ENCODE measurements at regions not wholly inside any gene's neighbourhood (a gene's known extent, or its start where the extent isn't known, plus 50 kb on each side); places are given as distances from the start of the nearest gene placed in this dataset.
"Not testable (repeated sequence)": the region's sequence is repeated elsewhere in the genome, so short reads cannot be mapped to it uniquely, and the experiment has no call there.

DNA sequence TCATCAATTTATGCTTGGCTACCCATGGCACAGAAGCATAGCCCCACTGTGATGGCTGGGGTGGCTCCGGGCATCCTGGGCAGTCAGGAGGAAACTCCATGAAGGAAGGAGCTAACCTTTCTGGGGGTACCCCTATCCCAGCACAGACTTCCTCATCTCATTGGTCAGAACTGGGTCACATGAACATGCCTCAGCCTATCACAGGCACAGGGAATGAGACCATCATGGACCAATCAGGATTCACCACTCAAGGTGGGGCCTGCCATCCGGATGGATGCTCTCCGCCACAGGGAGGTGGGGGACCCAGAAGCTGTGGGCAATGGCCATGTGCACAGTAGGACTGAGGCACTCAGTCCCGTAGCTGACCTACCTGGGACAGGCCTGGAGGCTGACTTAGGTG is 75.9 kb upstream of the SPDYE9 start:
- H3K27ac ChIP-seq; H3K4me1 ChIP-seq; H3K9me3 ChIP-seq; H3K36me3 ChIP-seq; H3K4me3 ChIP-seq; DNase-seq (ENCODE audit: low spot score in 2 of 2); H3K27me3 ChIP-seq; intact Hi-C loops (cut with DNase I; ENCODE audit: low total_unique reads): not testable (repeated sequence)

DNA sequence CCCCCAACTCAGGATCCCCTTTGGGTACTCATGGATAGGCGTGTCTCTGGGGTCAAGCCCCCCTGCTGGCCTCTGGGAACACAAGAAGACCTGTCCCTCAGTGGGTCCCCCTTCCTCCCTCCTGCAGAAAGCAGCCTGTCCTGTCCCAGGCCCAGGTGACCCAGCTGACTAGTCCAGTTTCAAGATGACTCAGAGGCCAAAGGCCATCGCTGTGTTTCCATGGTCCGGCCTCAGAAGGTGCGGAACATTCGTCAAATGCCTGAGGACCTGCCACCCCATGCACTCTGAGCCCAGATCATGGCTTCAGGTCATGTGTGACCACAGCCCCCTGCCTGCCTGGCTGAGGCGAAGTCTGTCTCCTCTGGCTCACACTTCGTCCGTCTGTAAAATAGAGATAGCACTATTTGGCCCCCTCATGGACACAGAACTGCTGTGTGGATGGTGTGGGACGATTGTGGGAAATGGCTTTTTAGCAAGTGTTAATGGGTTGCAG is 71.4 kb upstream of the SPDYE9 start:
- H3K9me3 ChIP-seq; H3K27ac ChIP-seq; H3K4me3 ChIP-seq; DNase-seq (ENCODE audit: low spot score in 2 of 2); H3K4me1 ChIP-seq; H3K36me3 ChIP-seq; intact Hi-C loops (cut with DNase I; ENCODE audit: low total_unique reads); H3K27me3 ChIP-seq: not testable (repeated sequence)

DNA sequence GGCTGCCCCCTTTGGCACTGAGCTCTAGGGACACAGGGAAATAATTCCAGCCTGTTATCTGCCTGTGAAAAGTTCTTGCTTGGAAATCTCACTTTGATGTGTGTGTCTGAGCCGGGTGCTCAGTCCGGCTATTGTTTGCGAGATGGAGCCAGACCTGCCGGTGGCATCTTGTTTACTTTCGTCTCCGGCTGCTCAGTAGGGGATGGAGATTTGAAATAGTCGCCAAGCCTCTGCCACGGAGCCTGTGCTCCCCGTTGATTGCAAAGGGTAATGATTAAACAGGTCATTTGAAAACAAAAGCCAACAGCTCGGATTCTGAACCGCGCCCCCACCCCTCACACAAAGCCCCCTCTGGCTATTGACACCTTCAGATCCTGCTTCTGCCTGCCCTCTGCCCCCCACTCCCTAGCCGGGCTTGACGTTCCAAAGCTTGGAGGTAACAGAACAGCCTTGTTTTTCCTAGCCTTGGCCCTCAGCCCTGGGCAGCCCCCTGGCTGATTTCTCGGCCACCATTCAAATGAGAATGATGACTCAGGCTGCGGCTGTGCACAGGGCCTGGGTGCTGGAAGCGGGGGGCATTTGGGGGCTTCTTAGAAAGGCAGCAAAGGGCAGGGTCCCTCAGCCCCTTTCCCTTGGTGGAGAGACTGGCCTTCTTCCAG is 70.8 kb upstream of the SPDYE9 start:
- H3K4me1 ChIP-seq; H3K36me3 ChIP-seq; intact Hi-C loops (cut with DNase I; ENCODE audit: low total_unique reads); H3K27ac ChIP-seq; H3K9me3 ChIP-seq; H3K27me3 ChIP-seq: not testable (repeated sequence)
- peak in 1 of 2 donors; percentile 22 for DNase-seq (ENCODE audit: low spot score in 2 of 2)
- H3K4me3 ChIP-seq, result peak overlapping the region in 1 of 3 donors; percentile 47

DNA sequence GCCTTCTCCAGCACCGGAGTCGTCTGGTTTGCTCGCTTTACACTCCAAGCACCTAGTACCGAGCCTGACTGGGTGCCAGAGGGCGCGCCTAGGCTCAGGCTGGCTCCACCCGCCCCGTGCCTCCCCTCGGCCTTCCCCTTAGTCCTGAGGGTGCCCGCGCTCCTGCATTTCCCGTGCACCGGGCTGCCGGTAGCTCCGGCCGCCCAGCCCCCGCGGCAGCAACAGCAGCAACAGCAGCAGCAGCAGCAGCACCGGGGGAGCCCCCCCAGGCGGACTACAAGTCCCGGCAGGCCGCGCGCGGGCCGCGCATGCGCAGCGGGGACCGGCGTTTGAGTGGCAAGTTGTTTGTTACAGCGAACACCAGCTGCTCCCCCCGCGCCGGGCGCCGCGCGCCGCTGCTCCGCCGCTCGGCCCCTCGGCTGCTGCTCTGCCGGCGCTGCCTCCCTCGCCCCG is 68.8 kb upstream of the SPDYE9 start:
- H3K27me3 ChIP-seq; intact Hi-C loops (cut with DNase I; ENCODE audit: low total_unique reads); H3K36me3 ChIP-seq; H3K4me1 ChIP-seq; H3K9me3 ChIP-seq: not testable (repeated sequence)
- peak overlapping the region; percentile 32 to 69 (median 51) for H3K4me3 ChIP-seq
- H3K27ac ChIP-seq, result peak overlapping the region in 1 of 2 donors; percentile 55
- DNase-seq (ENCODE audit: low spot score in 2 of 2), result peak; percentile 68 to 76

DNA sequence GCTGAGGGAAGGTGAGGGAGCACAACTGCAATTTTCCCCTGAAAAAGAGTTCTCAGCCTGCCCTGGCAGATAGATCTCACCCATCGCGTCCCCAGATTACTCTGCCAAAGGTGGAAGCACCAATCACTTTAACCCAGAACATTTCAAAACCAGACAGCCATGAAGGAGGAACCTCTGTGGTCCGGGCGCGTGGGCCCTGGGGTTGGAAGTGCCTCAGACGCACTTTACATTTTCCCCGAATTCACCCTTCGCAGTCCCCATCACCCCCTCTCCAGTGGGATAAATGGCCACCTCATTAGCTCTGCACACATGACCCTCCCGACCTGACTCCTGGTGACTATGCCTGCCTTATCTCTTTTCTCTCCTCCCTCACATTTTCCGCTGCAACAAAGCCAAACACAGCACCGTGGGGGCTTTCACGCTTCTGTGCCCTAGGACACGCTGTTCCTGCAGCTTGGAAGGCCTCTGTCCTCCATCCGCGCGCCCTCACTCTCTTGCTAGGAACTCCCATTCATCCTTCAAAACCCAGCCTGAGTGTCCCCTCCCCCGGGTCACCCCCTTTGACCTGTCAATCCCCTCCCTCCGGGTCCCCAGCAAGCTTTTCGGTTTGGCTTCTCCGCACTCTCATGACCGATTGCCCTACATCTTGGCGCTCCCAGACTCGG is 68.2 kb upstream of the SPDYE9 start:
- H3K4me1 ChIP-seq; DNase-seq (ENCODE audit: low spot score in 2 of 2); H3K9me3 ChIP-seq; intact Hi-C loops (cut with DNase I; ENCODE audit: low total_unique reads); H3K27ac ChIP-seq; H3K27me3 ChIP-seq; H3K36me3 ChIP-seq: not testable (repeated sequence)
- peak overlapping the region in 2 of 3 donors; percentile 51 to 69 for H3K4me3 ChIP-seq

DNA sequence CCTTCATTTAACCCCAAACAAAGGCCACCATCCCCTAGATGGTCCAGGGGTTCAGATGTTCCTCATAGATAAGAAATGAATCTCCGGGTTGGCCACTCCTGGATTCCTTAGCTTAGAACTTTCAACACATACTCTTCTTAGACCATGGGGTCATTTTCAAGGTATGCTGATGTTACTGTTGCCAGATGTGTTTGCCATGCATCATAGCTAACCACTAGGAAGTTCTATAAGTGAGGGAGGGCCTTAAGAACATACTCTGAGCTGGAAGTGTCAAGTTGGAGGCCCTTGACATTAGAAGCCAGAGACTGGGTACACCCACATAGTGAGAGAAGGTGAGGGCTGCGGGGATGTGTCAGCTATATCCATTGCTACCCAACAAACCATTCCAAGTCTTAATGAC is 62.7 kb upstream of the SPDYE9 start:
- DNase-seq (ENCODE audit: low spot score in 2 of 2); intact Hi-C loops (cut with DNase I; ENCODE audit: low total_unique reads); H3K4me1 ChIP-seq; H3K9me3 ChIP-seq; H3K36me3 ChIP-seq; H3K27ac ChIP-seq; H3K27me3 ChIP-seq; H3K4me3 ChIP-seq: not testable (repeated sequence)

DNA sequence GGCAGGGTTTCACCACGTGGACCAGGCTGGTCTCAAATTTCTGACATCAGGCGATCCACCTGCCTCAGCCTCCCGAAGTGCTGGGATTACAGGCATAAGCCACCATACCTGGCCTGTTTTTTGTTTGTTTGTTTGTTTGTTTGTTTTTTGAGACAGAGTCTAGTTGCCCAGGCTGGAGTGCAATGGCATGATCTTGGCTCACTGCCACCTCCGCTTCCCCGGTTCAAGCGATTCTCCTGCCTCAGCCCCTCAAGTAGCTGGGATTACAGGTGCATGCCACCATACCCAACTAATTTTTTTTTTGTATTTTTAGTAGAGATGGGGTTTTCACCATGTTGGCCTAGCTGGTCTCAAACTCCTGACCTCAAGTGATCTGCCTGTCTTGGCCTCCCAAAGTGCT is 61.8 kb upstream of the SPDYE9 start:
- H3K4me3 ChIP-seq; H3K9me3 ChIP-seq; H3K36me3 ChIP-seq; intact Hi-C loops (cut with DNase I; ENCODE audit: low total_unique reads); H3K27me3 ChIP-seq; H3K27ac ChIP-seq; H3K4me1 ChIP-seq: not testable (repeated sequence)
- peak in 1 of 2 donors; percentile 37 for DNase-seq (ENCODE audit: low spot score in 2 of 2)

DNA sequence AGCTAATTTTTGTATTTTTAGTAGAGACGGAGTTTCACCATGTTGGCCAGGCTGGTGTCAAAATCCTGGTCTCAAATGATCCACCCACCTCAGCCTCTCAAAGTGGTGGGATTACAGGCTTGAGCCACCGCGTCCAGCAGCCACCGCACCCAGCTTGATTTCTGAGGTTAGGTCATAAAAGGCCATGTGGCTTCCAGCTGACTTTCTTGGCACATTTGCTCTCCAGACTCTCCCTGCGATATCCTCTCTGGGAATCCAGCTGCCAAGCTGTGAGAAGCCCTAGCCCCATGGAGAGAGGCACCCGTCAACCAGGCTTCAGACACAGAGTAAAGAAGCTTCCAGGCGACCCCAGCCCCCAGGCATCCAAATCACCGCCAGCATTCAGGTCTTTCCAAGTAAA is 58.2 kb upstream of the SPDYE9 start:
- H3K27me3 ChIP-seq; H3K27ac ChIP-seq; DNase-seq (ENCODE audit: low spot score in 2 of 2); H3K36me3 ChIP-seq; intact Hi-C loops (cut with DNase I; ENCODE audit: low total_unique reads); H3K9me3 ChIP-seq; H3K4me1 ChIP-seq; H3K4me3 ChIP-seq: not testable (repeated sequence)

DNA sequence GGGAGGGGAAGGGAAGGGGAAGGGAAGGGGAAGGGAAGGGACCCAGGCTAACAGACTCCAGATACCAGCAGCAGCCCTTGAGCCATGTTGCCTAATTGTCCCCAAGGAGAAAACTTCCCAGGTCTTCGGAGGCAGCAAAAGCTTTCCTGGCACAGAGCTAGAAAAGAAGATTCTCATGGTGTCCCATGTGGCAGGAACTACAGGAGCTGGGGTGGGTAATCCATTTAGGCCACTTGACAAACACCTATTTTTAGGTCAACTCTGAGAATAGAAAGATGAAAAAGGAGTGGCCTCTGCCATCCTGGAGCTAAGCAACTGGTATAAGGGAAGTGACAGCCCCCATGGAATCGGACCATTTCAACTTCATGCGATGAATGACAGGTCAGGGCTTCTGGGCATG is 52.1 kb upstream of the SPDYE9 start:
- H3K36me3 ChIP-seq; H3K27me3 ChIP-seq; DNase-seq (ENCODE audit: low spot score in 2 of 2); H3K4me3 ChIP-seq; intact Hi-C loops (cut with DNase I; ENCODE audit: low total_unique reads); H3K27ac ChIP-seq; H3K9me3 ChIP-seq; H3K4me1 ChIP-seq: not testable (repeated sequence)

Data from breast epithelium (tissue), 4 donors.